ENCODE measurements at regions not wholly inside any gene's neighbourhood (a gene's known extent, or its start where the extent isn't known, plus 50 kb on each side); places are given as distances from the start of the nearest gene placed in this dataset.

- TF ChIP-seq, protein P1, sequence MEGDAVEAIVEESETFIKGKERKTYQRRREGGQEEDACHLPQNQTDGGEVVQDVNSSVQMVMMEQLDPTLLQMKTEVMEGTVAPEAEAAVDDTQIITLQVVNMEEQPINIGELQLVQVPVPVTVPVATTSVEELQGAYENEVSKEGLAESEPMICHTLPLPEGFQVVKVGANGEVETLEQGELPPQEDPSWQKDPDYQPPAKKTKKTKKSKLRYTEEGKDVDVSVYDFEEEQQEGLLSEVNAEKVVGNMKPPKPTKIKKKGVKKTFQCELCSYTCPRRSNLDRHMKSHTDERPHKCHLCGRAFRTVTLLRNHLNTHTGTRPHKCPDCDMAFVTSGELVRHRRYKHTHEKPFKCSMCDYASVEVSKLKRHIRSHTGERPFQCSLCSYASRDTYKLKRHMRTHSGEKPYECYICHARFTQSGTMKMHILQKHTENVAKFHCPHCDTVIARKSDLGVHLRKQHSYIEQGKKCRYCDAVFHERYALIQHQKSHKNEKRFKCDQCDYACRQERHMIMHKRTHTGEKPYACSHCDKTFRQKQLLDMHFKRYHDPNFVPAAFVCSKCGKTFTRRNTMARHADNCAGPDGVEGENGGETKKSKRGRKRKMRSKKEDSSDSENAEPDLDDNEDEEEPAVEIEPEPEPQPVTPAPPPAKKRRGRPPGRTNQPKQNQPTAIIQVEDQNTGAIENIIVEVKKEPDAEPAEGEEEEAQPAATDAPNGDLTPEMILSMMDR (IDR thresholded peaks at IDR 0.05) = no peak
- TF ChIP-seq POLR2A (IDR thresholded peaks at IDR 0.05) = no peak
Measured at GRCh38 chr1:182226618-182227017, 165.0 kb downstream of the GLUL start.
